ENCODE measurements at regions not wholly inside any gene's neighbourhood (a gene's known extent, or its start where the extent isn't known, plus 50 kb on each side); places are given as distances from the start of the nearest gene placed in this dataset.

DNA sequence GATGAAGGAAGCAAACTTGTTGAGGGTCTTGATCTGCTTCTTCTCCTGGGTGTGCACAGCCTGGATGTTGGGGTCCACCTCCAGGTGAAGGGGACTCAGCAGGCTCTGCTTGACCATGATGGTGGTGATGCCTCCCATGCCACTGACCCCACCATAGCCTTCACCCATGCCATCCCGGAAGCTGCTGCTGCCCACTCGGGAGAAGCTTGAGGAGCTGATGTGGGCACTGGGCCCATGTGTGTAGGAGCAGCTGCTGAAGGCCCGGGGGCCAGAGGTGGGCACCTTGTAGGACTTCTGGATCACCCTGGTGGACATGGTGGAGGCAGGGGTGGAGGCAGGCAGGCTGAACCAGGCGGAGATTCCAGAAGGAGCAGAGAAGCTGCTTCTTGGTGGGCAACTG lies 432.7 kb upstream of the DIPK2B start:
- POLR2A ChIA-PET: no interaction called here
- FAIRE-seq (no peak), ATAC-seq (no peak), DNase-seq (ENCODE audit: low read depth in 1 of 2, low spot score in 1 of 2) (no peak)
- H3K9me3 ChIP-seq: no peaks in the 10 kb centered on the region
- WGBS (ENCODE audit: missing lambda C conversion rate): 0% methylated on average over 1 of the region's 4 CpGs
- CTCF ChIA-PET: no interaction called here
- TF ChIP-seq ZSCAN20 (CRISPR knock-in tag; IDR thresholded peaks at IDR 0.05) (no peak), RAD21 (conservative IDR thresholded peaks at IDR 0.05 in 1 of 2, IDR thresholded peaks at IDR 0.05 in 1 of 2) (no peak), BHLHE40 (IDR thresholded peaks at IDR 0.05; ENCODE audit: low read depth, low read length) (no peak), RARB (CRISPR knock-in tag; IDR thresholded peaks at IDR 0.05) (no peak), JUN (IDR thresholded peaks at IDR 0.05) (no peak), CBX2 (IDR thresholded peaks at IDR 0.05; ENCODE audit: borderline replicate concordance, low read depth) (no peak), RFX5 (IDR thresholded peaks at IDR 0.05) (no peak), MAZ (IDR thresholded peaks at IDR 0.05; ENCODE audit: borderline replicate concordance, low read depth, low read length) (no peak), CBX8 (IDR thresholded peaks at IDR 0.05) (no peak), RCOR1 (IDR thresholded peaks at IDR 0.05; ENCODE audit: low read depth, low read length) (no peak), SREBF2 (IDR thresholded peaks at IDR 0.05) (no peak), EHF (CRISPR knock-in tag; IDR thresholded peaks at IDR 0.05) (no peak), RNF2 (IDR thresholded peaks at IDR 0.05; ENCODE audit: borderline replicate concordance, low read depth) (no peak), CHD2 (IDR thresholded peaks at IDR 0.05; ENCODE audit: low read length, partially characterized antibody) (no peak), CEBPB (IDR thresholded peaks at IDR 0.05) (no peak)
- TF ChIP-seq, protein P1, sequence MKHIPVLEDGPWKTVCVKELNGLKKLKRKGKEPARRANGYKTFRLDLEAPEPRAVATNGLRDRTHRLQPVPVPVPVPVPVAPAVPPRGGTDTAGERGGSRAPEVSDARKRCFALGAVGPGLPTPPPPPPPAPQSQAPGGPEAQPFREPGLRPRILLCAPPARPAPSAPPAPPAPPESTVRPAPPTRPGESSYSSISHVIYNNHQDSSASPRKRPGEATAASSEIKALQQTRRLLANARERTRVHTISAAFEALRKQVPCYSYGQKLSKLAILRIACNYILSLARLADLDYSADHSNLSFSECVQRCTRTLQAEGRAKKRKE (CRISPR knock-in tag; IDR thresholded peaks at IDR 0.05; ENCODE audit: low read depth): no peak
- TF ChIP-seq, protein P2, sequence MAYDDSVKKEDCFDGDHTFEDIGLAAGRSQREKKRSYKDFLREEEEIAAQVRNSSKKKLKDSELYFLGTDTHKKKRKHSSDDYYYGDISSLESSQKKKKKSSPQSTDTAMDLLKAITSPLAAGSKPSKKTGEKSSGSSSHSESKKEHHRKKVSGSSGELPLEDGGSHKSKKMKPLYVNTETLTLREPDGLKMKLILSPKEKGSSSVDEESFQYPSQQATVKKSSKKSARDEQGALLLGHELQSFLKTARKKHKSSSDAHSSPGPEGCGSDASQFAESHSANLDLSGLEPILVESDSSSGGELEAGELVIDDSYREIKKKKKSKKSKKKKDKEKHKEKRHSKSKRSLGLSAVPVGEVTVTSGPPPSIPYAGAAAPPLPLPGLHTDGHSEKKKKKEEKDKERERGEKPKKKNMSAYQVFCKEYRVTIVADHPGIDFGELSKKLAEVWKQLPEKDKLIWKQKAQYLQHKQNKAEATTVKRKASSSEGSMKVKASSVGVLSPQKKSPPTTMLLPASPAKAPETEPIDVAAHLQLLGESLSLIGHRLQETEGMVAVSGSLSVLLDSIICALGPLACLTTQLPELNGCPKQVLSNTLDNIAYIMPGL (CRISPR knock-in tag; IDR thresholded peaks at IDR 0.05; ENCODE audit: borderline replicate concordance): no peak
- TF ChIP-seq, protein P3, sequence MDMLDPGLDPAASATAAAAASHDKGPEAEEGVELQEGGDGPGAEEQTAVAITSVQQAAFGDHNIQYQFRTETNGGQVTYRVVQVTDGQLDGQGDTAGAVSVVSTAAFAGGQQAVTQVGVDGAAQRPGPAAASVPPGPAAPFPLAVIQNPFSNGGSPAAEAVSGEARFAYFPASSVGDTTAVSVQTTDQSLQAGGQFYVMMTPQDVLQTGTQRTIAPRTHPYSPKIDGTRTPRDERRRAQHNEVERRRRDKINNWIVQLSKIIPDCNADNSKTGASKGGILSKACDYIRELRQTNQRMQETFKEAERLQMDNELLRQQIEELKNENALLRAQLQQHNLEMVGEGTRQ (IDR thresholded peaks at IDR 0.05): no peak
- H3K4me2 ChIP-seq: no peak overlapping the region
- no peaks in the 10 kb centered on the region for H3K4me1 ChIP-seq
- H3K27ac ChIP-seq: no peak overlapping the region
- H3K4me3 ChIP-seq: no peak overlapping the region

DNA sequence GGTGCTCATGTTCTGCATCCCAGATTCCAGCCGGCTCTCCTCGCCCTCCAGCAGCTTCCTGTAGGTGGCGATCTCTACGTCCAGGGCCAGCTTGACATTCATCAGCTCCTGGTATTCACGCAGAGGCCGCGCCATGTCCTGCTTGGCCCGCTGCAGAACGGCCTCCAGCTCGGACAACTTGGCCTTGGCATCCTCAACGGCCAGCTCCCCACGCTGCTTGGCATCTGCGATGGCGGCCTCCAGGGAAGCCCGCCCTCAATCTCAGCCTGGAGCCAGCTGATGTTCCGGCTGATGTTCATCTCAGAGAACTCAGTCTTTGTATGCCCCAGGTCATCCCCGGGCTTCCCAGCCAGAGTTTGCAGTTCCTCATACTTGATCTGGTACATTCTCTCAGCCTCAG lies 431.8 kb upstream of the DIPK2B start:
- ChIA-PET POLR2A (no interaction called here), CTCF (no interaction called here)
- no peak for FAIRE-seq
- H3K9me3 ChIP-seq: no peaks in the 10 kb centered on the region
- TF ChIP-seq FOXS1 (CRISPR knock-in tag; IDR thresholded peaks at IDR 0.05): no peak
- no peak for TF ChIP-seq ZSCAN20 (CRISPR knock-in tag; IDR thresholded peaks at IDR 0.05)
- no peak for TF ChIP-seq RFX5 (IDR thresholded peaks at IDR 0.05)
- TF ChIP-seq POLR2AphosphoS2 (conservative IDR thresholded peaks at IDR 0.05; ENCODE audit: low read length): no peak
- no peak for TF ChIP-seq ESRRA (IDR thresholded peaks at IDR 0.05; ENCODE audit: borderline replicate concordance, low read length)
- TF ChIP-seq MAZ (IDR thresholded peaks at IDR 0.05; ENCODE audit: borderline replicate concordance, low read depth, low read length): no peak
- TF ChIP-seq, protein P4, sequence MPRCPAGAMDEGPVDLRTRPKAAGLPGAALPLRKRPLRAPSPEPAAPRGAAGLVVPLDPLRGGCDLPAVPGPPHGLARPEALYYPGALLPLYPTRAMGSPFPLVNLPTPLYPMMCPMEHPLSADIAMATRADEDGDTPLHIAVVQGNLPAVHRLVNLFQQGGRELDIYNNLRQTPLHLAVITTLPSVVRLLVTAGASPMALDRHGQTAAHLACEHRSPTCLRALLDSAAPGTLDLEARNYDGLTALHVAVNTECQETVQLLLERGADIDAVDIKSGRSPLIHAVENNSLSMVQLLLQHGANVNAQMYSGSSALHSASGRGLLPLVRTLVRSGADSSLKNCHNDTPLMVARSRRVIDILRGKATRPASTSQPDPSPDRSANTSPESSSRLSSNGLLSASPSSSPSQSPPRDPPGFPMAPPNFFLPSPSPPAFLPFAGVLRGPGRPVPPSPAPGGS (IDR thresholded peaks at IDR 0.05): no peak
- TF ChIP-seq TFCP2L1 (CRISPR knock-in tag; IDR thresholded peaks at IDR 0.05): no peak
- TF ChIP-seq GATA3 (IDR thresholded peaks at IDR 0.05; ENCODE audit: borderline replicate concordance): no peak
- no peak for TF ChIP-seq RARB (CRISPR knock-in tag; IDR thresholded peaks at IDR 0.05)
- TF ChIP-seq, protein P2 (CRISPR knock-in tag; IDR thresholded peaks at IDR 0.05; ENCODE audit: borderline replicate concordance): no peak
- no peak for TF ChIP-seq HDAC2 (IDR thresholded peaks at IDR 0.05)
- no peak for TF ChIP-seq SREBF2 (IDR thresholded peaks at IDR 0.05)
- no peak for TF ChIP-seq RAD21 (conservative IDR thresholded peaks at IDR 0.05 in 1 of 2, IDR thresholded peaks at IDR 0.05 in 1 of 2)
- TF ChIP-seq RCOR1 (IDR thresholded peaks at IDR 0.05; ENCODE audit: low read depth, low read length): no peak
- no peak for TF ChIP-seq TP53 (CRISPR knock-in tag; IDR thresholded peaks at IDR 0.05)
- no peak for TF ChIP-seq POLR2A (IDR thresholded peaks at IDR 0.05; ENCODE audit: low read length)
- TF ChIP-seq, protein P5, sequence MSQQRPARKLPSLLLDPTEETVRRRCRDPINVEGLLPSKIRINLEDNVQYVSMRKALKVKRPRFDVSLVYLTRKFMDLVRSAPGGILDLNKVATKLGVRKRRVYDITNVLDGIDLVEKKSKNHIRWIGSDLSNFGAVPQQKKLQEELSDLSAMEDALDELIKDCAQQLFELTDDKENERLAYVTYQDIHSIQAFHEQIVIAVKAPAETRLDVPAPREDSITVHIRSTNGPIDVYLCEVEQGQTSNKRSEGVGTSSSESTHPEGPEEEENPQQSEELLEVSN (IDR thresholded peaks at IDR 0.05; ENCODE audit: borderline replicate concordance, low read depth): no peak
- no peak for TF ChIP-seq CBX8 (IDR thresholded peaks at IDR 0.05)
- no peak for TF ChIP-seq CEBPB (IDR thresholded peaks at IDR 0.05)
- 100% methylated on average over 4 of the region's 17 CpGs for WGBS (ENCODE audit: missing lambda C conversion rate)
- DNase-seq (ENCODE audit: low read depth in 1 of 2, low spot score in 1 of 2): no peak
- no peak for ATAC-seq
- no peak overlapping the region for H3K4me2 ChIP-seq
- H3K27ac ChIP-seq: no peak overlapping the region
- no peak overlapping the region for H3K4me3 ChIP-seq
- H3K4me1 ChIP-seq: no peaks in the 10 kb centered on the region
